GM12865 (cell line): ENCODE measurements at regions not wholly inside any gene's neighbourhood (a gene's known extent, or its start where the extent isn't known, plus 50 kb on each side); places are given as distances from the start of the nearest gene placed in this dataset.

Source experiments
- DNase-seq: peaks from one replicate; pipeline ENCODE4 v3.0.0; 2010; ENCODE audit warnings: low read depth
- H3K4me3 ChIP-seq: 2 replicates; pipeline ENCODE4 v1.5.1; 2011; ENCODE audit warnings: mild to moderate bottlenecking, low read depth, low read length, control low read depth
- TF ChIP-seq, protein P1 (sequence below): IDR thresholded peaks from 2 replicates; pipeline ENCODE4 v1.5.1; 2011; ENCODE audit warnings: low read length, control low read depth, low read depth, inconsistent platforms; ENCODE audit not compliant: insufficient read depth; ENCODE audit errors: missing control alignments

DNA sequence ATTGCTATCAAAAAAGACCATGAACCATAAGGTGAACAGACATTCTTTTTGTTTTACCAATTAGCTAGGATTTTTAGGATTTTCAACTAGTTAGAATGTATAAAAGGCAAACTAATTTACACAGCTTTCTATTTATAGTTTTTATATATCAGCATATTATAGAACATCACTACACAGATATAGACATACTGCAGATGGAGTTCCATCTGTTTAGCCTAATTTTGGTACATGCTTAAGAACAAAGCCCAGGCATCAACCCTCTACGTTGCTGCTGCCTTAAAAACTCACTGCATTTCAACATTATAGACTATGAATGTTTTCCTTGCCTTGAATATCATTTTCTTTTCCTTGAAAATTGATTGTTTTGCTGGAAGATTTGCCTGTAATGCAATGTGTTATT is 2227.5 kb upstream of the C9orf72 start:
- no peak overlapping the region for H3K4me3 ChIP-seq
- TF ChIP-seq, protein P1, sequence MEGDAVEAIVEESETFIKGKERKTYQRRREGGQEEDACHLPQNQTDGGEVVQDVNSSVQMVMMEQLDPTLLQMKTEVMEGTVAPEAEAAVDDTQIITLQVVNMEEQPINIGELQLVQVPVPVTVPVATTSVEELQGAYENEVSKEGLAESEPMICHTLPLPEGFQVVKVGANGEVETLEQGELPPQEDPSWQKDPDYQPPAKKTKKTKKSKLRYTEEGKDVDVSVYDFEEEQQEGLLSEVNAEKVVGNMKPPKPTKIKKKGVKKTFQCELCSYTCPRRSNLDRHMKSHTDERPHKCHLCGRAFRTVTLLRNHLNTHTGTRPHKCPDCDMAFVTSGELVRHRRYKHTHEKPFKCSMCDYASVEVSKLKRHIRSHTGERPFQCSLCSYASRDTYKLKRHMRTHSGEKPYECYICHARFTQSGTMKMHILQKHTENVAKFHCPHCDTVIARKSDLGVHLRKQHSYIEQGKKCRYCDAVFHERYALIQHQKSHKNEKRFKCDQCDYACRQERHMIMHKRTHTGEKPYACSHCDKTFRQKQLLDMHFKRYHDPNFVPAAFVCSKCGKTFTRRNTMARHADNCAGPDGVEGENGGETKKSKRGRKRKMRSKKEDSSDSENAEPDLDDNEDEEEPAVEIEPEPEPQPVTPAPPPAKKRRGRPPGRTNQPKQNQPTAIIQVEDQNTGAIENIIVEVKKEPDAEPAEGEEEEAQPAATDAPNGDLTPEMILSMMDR = no peak
- no peak for DNase-seq

DNA sequence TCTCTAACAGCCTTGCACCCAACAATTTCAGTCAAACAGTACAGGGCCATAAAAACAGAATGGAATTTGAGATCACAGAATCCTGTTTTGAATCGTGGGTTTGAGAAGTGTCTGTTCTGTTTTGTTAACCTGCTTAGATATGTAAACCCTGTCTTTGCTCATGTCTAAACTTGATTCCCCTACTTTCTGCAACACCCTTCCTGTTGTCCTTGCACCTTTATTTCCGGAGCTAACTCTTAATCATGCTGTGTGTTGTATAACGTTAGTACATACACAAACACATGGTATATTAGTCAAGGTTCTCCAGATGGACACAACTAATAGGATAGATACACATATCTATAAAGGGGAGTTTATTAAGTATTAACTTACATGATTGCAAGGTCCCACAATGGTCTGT is 2229.2 kb upstream of the C9orf72 start:
- no peak for DNase-seq

DNA sequence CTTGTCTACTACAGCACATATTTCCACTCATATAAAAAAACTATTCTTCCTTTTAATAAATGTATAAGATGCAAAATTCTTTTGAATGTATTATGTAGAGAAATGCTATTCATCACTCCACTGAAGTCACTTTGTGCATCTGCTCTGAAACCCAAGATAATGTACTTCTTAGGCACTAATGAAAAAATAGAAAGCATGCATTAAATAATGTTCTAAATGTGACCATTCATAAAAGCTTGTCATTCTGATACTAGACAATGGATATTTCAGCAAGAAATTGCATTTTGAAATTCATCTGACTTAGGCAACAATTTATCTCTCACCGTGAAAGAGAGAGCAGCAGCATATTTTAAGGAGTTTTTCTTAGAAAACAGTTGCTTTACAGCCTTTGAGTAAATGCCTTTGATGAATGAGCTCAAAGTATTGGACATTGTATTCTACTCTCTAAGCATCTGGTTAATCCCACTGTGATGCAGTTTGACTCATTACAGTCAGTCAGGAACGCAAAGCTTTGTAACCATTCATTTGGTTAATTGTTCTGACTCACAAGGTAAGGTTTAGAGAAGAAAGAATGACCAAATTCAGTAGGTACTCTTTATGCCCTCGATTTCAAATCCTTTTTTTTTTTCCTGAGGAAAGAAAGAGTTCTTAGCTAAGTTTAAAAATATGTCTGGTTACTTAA is 2233.8 kb upstream of the C9orf72 start:
- TF ChIP-seq, protein P1 = no peak
- DNase-seq = no peak
- no peak overlapping the region for H3K4me3 ChIP-seq

More for the DNA sequence above, 2229.2 kb upstream of the C9orf72 start:
- TF ChIP-seq, protein P1 = no peak
- H3K4me3 ChIP-seq = no peak overlapping the region

DNA sequence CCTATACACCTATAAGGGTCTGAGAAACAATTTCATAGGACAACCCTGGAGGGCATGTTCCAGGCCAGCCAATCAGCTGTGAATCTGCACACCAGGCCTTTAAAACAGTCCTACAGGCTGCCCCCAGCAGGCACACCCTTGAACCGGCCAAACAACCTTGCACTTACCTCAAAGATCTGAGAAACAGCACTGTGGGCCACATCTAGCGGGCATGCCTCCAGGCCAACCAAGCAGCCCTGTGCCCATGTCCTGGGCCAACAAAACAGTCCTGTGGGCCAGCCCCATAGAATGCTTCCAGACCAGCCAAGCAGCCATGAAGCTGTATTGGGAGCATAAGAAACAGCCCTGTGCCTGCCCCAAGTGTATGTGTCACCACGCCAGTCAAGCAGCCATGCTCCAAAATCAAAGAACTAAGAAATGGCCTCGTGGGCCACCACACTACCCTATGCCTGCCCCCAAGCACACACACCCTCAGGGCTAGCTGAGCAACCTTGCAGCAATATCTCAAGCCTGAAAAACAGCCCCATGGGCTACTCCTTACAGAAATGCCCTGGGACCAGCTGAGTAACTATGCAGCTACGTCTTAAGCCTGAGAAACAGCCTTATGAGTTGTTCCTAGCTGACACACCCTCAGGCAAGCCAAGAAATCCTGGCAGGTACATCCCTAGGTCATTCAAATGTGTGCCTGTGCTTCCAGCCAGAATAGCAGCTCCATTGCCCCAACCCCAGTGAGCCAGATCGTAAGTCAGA is 2243.8 kb upstream of the C9orf72 start:
- TF ChIP-seq, protein P1 = no peak
- H3K4me3 ChIP-seq = no peak overlapping the region
- no peak for DNase-seq

DNA sequence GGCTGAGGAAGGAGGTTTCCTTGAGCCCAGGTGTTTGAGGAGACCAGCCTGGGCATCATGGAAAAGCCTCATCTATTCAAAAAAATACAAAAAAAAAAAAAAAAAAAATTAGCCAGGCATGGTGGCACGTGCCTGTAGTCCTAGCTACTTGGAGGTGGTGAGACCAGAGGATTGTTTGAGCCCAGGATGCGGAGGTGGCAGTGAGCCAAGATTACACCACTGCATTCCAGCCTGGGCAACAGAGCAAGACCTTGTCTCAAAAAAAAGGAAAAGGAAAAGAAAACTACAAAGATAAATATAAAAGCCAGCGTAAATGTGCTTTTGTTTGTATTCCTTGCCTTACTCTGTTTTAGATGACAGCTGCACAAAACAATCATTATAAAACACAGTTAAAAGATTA is 2249.2 kb upstream of the C9orf72 start:
- DNase-seq = no peak
- TF ChIP-seq, protein P1 = no peak
- no peak overlapping the region for H3K4me3 ChIP-seq

DNA sequence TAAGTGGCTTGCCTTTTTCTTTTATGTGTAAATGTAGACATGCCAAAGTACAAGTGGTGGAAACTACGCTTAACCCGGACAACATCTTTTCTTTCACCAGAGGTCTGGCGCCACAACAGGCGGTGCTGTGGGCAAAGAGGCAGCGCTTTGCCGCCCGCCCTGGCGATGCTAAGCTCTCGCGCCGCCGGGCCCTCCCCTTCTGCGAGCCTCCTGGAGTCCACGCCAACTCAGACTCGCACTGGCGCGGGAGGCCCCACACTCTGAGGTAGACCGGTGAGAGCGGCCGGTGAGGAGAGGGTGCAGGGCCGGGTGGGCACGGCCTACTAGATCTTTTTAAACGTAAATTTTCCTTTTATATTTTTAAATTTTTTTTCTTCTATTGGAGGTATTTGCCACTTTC is 2253.1 kb upstream of the C9orf72 start:
- H3K4me3 ChIP-seq = no peak overlapping the region
- no peak for DNase-seq
- TF ChIP-seq, protein P1 = no peak

DNA sequence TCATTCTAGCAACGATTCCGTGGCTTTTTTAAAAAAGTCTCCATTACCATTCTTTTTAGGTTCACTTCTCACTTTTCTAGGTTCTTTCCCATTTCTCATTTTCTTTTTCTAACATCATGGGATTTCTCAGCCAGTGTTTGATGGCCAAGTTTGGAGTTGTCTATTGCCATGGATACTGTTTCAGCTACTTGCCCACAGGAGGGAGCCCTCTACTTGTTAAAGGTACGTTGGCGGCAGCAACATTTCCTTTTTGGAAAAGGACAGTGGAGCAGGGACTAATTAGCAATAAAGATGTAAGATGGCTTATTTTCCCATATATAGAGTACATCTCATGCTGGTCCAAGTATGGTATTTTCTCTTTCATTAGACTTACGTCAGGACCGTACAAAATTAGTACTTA is 2257.5 kb upstream of the C9orf72 start:
- TF ChIP-seq, protein P1 = peak; percentile 17
- H3K4me3 ChIP-seq = no peak overlapping the region
- DNase-seq = no peak
